Stimulated activated CD8-positive, alpha-beta memory T cell treated with anti-CD3 and anti-CD28 coated beads, Interleukin-4, amount 100 ng/mL, for 24 hours (primary cell): ENCODE measurements at regions not wholly inside any gene's neighbourhood (a gene's known extent, or its start where the extent isn't known, plus 50 kb on each side); places are given as distances from the start of the nearest gene placed in this dataset.

ENCODE experiments used
- DNase-seq: peaks from one replicate; pipeline ENCODE4 v3.0.0-alpha.2; 2020; ENCODE audit warnings: low read depth

DNA sequence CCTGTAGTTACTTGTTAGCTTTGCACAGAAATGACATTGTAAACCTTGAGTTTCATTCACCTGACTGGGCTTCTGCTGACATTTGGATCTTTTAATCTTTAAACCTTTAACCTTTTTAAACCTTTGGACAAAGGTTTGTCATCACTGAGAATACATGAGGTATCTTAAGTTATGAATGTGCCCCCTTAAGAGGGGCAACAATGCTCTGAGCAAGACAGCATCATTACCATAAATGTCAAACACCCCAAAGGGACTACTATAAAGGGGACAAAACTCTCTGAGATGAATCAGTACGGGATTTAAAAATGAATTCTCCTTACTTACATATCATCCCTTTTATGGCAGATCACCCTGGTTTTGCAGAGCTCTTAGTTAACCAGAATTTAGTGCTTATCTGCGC, 203.3 kb downstream of the COG6 start:
- DNase-seq: no peak

DNA sequence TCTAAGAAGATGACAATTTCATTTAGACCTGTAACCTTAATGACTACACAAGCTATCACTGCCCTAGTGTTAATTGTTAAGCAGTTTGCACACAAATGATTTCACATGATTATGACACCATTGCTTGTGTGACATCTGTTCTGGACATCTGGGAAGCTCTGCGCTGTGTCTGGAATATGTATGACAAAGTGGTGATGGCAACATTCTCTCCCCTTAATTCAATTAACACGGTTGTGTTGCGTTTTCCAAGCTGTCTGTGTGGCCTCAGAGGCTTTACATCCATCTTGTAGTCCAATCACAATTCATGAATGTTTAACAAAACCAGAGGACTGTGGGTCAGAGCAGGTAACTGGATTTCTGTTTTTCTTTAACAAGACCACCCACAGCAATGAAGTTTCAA, 204.4 kb downstream of the COG6 start:
- no peak for DNase-seq

DNA sequence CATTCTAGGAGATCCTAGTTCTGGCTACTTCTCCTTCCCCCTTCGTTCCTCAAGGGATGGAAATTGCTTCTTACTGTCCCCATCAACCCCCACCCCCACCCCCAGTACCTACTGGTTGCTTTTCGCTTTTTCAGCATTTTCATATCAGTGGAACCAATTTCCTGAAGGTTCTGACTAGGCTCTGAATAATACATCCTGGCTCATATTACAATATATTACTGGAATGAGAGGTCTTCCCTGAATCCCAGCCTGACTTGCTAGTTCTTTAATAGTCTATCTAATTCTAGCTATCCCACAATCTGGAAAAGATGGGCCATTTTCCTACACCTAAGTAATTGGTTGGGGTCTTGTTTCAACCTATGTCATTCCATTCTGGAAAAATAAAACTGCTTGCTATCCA, 207.4 kb downstream of the COG6 start:
- no peak for DNase-seq

DNA sequence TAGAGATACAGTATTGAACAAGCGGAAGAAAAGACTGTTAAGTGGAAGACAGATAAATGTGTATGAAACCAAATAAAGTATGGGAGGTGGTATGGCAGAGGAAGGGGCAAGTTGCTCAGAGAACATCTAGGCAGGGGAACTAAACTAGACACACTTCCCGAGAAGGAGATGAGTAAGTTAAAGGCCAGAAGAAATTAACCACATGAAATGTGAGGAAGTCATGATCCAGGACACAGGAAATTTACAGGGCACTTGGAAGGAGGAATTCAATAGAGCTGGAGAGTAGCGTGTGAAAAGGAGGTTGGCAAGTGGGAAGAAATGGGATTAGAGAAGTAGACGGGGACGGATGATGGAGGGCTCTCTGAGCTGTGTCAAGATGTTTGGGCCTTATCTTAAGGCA, 208.8 kb downstream of the COG6 start:
- no peak for DNase-seq

DNA sequence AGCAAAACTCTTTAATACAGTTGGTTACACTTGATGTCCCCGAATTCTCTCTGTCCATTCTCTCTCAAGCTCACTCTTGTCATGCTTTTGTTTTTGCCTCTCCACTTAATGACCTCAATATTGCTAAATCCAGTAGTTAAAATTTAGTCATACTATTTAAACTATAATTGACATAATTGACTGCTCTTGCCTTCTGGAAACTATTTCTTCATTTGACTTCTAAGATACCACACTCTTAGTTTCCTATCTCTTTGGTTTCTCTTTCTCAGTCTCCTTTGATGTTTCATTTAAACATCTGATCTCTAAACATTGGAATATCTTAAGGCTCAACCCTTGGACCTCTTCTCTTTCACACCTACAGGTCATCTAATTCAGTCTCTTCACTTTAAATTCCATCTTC, 211.3 kb downstream of the COG6 start:
- DNase-seq: no peak

DNA sequence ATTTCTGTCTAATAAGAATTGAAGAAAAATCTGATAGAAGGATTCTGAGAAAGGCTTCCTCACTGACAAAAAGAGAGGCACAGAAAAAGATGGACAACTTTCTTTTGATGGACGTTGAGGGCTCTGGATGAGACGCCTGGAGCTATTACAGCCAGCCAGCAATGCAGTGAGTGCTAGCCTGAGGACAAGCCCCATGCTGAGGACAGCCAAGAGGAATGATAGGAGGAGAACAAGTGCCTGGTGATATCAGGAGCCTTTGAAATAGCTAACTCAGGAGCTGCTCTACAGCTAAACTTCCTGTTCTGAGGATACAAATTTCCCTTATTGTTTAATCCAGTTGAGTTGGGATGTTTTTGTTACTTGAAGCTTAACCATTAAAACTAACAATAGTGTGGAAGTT, 212.3 kb downstream of the COG6 start:
- no peak for DNase-seq

DNA sequence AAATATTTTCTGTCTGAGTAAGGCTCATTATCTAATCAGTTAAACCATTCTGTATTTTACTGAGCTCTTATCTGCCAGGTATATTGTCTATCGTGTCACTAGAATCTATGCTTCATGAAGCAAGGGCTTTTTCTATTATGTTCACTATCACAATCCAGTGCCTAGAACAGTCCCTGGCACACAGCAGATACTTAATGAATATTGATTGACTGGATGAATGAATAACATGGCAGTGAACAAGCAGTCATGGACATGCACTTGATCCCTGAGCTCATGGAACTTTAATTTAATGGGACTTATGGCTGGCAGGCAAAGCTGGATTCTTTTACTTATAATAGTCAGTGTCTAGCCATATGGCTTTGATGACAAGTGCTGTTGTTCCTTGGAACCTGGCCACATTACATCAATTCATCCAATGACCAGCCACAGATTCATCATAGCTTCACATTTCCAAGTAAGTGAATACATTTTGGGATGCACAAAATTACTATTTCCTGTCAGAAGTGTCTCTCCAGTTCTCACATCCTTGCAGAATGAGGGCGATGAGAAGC, 214.8 kb downstream of the COG6 start:
- DNase-seq: no peak

DNA sequence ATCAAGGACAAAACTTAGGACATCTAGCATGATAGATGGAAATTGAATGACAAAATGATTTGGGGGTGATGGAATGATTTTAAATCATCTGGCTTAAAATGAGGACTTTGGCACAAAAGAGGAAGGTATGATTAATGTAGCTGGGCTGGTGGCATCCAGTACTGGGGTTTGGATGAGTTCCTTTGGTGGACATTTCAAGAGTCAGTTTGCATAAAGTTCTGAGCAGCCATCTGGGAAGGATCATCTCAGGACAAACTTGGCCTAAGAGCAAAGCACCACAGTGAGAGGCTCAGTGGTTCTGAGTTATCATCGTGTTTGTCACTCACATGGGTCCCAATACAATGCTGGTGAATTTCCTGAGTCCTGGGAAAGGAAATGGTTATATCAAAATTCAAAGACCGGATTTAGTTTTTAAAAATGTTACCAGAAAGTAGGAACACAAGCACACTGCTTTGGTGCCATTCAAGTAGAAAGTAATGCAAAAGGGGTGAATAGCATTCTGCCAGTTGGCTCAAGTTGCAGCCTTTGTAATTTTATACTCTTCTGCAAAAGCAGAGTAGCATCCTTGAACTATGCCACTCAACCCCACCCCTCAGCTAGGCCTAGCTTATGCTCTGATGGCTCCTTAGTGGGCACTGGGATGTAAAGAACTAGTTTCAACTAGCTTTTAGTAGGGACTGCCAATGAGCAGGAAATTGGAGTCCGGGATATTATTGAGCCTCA, 219.0 kb downstream of the COG6 start:
- DNase-seq: no peak

DNA sequence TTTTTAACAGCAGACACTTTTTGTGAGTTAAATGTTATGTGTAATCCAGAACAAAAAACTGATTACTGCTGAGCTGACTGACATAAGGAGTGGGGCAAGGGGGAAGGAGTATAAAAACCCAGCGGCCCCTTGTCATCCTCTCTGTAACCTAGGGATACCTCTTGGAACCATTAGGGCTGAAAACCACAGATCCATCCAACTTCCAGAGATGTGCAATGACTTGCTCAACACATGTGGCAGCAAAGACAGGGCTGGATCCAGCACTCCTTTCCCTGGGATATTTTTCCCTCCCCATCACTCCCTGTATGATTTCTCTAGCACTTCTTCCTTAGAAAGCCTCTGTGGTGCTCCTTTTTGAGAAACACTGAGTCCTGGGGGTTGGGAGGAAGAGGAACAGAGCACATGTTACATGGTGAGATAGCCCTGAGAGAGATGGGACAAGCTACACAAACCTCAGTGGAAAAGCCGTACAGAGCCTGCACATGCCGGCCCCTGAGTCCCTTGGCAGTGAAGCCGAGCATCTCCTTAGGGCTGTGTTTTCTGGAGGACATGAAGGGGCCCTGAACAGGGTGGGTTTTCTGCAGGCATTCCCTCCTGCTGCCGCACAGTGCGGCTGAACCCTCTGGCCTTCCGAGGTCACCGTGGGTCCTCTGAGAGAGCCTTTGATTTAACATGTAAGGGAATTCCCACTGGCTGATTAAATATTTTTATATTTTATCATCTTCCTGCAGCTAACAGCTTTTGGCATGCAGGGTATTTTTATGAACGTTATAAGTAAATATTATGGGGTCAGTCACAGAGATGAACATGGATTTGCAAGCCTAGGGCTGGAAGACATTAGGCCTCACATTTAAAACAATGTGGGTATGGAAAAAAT, 219.9 kb downstream of the COG6 start:
- DNase-seq: no peak

DNA sequence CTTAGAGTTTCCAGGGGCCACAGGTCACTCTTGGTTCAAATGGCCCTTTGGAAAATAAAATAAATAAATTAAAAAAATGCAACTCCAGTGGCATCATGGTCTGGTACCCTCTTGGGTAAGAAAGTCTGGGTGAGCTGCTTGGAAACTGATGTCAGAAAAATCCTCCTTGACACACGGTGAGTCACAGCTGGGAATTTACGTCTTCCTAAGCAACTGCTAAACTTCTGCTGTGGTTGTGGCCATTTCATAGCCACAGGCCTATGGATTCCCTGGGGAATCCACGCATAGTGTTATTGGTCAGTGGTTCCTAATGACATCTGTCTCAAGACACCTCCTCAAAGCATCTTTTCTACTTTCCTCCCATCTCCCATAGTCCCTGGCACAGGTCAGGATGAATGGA, 220.8 kb downstream of the COG6 start:
- DNase-seq: no peak

DNA sequence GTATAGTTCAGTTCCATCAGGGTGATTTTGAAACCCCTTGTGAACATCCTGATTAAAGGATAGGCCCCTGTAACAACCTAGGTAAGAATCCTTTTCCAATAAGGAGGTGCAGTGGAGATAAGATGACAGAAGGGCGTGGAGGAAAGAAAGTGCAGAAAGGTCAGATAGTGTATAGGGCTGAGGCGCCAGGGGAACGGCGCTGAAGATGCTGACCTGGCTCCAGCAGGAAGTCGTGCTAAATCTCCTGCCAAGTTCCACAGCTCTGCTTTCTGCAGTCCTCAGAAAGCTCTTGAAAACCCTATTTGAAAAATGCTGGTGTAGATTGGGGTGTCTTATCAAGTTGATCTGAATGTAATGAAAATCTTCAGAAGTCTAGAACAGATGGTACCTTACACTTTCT, 221.7 kb downstream of the COG6 start:
- no peak for DNase-seq

DNA sequence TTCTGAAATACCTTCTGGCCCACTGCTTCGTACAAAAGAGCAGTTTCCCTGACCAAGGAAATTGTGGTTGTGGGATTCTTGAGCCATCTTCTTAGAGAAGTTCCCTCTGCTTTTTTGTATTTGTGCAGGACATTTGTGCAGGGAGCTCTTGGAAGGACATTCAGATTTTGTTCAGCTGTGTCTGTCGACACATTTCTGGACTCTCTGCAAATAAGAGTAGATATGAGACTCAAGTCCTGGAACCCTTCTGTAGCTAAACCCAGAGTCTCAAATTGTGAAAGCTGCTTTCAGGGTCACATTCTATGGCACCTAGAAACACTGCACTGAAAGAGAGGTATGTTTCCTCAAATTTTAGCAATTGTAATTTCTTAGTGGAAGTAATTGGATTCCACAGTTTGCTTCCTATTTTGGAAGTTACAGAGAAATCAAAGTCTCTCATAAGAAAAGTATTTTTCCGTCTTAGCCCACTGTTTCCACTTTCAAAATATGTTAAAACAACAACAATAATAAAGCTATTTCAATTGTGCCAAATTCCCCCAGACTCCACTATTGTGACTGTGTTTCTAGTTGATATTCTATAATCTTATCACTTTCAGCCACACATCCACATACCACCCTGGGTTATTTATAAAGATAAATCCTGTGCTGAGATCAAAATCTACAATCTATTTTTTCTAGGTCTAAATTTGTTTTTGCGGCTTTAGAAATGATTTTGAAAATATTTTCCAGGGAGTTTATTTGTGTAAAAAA, 224.0 kb downstream of the COG6 start:
- DNase-seq: no peak

DNA sequence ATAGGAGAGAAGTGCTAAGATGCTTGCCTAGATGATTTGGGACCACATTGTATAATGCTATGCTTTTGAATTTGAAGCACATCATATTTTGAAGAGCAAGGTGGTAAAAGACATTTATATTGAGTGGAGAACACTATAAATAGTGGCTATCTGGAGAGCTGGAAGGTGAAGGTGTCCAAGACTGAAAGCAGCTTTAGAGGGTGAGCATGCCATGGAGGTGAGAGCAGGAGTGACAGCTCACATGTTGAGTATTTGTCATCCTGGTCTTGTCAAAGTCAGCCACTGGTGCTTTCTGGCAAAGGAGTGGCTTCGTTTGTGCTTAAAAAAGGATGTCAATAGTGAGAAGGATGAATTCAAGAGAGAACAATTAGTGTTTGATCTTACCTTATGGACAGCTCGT, 225.9 kb downstream of the COG6 start:
- DNase-seq: no peak

DNA sequence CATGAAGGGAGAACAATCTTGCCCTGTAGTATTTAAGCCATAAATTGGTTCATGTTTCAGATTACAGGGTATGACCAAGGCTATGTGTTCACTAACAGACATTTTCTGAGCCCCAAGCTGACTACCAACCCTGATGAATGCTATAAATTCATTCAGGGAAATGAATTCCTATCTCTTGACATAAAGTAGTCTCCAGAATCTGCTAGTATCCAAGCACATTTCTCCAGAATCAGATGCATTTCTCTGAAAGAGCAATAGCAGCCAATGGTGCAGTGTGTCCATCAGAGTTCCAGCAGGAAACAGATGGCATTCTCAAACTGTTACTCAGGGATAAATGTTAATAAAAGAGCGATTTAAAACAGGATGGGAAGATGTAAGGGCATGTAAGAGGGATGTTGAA, 226.4 kb downstream of the COG6 start:
- no peak for DNase-seq

DNA sequence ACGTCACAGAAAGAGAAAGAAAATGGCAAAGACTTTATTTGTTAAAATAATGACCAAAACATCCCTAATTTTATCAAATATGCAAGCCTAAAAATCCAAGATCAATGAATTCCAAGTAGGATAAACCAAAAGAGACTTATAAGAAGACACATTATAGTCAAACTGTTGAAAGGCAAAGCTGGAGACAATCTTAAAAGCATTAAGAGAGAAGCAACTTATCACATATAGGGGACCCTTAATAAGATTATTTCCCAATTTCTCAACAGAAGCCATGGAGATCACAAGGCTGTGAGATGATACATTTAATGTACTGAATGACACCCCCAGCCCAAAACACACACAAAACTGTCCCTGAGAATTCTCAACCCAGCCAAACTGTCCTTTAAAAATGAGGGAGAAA, 228.7 kb downstream of the COG6 start:
- DNase-seq: no peak

DNA sequence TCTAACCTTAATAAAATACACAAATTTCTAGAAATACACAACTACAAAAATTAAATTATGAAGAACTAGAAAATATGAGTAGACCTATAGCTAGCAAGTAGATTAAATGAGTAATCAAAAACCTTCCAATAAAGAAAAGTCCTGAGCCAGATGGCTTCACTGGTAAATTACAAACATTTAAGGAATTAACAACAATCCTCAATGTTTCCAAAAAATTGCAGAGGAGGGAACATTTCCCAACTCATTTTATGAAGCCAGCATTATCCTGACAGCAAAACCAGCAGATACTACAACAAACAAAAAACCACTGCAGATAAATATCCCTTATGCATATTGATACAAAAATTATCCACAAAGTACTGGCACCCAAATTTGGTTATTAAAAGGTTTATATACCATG, 230.9 kb downstream of the COG6 start:
- DNase-seq: no peak

DNA sequence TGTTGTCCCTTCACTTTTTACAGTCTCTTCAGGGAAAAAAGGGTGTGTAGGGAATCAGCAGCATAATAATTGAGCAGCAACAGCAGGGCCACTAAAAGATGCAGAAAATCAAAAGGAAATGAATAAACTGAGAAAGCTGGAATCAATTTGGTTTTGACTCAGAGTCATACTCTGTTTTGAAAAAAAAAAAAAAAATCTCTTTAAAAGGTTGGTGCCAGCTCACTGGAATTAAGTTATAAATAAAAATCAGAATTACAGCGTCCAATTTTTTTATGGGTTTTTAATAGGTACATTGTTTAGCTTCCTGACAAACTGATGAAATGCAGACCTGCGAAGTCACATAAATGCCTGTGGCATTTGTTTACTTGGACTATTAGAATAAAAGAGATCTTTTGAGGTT, 231.9 kb downstream of the COG6 start:
- DNase-seq: no peak

DNA sequence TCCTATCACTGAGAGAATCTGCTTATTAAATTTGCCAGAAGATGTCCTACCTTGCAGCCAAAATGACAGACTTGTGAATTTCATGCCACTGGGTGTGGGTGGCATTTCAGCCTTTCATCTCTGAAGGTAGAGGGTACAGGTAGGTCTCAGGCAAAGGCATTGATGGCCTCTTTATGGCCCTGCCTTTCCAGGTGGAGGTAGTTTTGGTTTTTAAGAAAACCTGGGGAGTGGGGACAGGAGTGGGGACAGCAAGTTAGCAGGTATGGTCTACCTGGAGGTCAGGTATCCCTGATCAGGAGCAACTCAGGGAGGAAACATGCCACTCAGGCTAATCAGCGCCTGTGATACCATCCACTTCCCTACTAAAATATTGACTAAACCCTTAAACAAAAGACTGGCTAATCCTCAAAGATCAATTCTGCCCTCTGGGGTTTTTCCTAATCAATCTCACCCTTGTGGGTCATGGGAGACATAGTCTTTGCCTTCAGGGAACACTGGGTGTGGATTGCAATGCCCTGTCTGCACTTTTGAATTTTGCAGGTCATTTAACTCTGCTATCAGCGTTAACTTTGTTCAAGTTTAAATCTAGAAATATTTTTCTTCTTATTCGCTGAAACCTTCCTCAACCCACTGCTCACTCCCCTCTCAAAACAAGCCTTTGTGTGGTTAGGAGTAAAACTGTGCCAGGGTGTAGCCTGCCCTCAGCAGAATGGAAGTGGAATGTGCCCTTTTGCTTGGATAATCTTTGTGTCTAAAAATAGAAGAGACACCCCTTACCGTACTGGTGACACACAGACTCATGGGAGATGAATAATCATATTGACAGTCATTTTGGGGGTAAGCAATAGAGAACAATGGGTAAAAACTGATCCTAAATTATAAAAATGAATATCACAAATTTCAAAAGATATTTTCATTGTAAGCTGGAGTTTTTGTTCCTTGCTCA, 233.7 kb downstream of the COG6 start:
- no peak for DNase-seq

DNA sequence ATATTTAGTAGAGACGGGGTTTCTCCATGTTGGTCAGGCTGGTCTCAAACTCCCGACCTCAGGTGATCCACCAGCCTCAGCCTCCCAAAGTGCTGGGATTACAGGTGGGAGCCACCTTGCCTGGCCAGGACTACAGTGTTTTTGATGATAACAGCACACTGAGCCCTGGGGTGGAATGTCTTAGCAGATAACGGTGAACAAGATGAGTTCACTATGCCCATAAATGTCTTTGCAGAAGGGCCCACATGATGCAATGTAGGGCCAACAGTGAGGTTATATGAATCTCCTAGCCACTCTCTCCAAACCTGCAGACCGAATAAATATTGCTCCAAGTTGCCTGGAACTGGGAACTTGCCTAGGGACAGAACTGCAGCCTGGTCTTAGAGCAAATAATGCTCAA, 235.1 kb downstream of the COG6 start:
- no peak for DNase-seq

DNA sequence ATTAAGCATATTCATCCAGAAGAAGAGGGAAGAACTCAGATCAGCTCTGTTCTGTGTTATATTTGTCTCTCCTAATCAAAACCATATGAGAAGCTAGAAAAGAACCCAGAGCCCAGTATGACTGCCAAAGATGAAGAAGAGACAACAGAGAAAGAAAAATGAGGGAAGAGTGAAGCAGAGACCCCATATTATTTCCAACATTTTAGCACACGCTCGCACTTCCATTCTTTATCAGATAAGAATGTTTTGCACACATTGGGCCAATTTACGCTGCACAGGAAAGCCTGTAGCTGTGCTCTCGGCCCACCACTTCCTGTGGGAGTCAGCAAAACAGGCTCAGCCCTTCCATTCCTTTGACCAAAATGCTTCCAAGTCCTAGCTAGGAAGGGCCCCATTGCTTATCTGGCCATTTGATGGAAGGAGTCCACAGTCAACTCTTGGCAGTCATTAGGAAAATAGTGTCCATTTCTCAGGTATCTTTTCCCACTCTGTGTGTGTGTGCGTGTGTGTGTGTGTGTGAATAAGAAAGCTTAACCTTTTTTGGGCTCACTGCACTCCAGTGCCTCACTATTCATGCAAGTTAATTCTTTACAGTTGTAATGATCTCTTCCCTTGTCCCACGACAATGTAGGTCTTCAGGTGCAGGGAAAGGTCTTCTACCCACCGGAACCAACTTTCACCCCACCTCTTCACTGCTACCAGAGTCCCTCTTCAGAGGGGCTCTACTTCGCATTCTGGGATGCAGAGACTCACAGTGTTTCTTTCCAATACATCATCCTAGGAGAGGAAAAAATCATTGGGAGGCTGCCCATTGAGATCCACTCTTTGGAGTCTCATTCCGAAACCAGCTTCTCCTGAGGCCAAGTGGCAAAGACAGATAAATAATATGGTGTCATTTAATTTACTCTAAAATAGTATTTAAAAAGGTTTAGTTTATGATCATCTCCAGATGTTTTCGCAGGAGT, 237.5 kb downstream of the COG6 start:
- no peak for DNase-seq
